NCI-H187 (cell line): ENCODE measurements at regions not wholly inside any gene's neighbourhood (a gene's known extent, or its start where the extent isn't known, plus 50 kb on each side); places are given as distances from the start of the nearest gene placed in this dataset.
"Not testable (repeated sequence)": the region's sequence is repeated elsewhere in the genome, so short reads cannot be mapped to it uniquely, and the experiment has no call there.

Source experiments
- DNase-seq, 2 experiments: peaks; one replicate each; lab custom pipeline; 2025; lab: John Stamatoyannopoulos, UW

DNA sequence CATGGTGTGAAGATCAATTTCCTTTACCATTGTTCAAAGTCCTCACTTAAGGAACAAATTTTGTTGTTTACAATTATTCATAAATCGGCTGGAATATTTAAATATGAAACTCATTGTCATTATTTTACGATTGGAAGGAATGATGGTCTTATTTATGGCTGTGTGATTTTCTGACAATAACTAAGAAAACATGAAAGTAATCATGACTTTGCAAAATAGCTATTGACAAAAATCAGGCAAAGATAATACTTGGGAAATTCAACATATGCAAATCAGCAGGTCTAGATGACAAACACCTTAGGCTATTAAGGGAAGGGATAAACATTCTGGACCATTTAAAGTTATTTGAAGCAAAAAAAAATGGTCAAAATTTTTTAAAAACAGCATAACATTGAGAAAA, 654.8 kb upstream of the CNTN5 start:
- DNase-seq, result no peak

DNA sequence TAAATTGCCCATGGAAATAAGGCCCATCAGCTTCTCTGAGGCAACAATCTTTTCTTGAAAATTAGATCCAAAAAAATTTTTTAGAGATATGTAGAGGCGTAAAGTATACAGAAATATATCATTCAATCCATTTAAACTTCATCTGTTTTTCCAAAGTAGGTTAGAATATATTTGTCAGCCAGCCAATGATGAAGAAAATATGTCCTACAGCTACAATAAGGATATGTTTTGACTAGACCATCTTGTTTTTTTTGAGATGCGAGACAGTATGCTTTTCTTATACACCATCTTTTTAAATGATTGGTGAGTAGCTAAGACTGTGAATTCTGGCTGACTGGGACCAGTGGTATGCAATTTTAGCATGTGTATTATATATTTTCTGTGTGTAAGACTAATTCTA, 630.4 kb upstream of the CNTN5 start:
- no peak for DNase-seq

DNA sequence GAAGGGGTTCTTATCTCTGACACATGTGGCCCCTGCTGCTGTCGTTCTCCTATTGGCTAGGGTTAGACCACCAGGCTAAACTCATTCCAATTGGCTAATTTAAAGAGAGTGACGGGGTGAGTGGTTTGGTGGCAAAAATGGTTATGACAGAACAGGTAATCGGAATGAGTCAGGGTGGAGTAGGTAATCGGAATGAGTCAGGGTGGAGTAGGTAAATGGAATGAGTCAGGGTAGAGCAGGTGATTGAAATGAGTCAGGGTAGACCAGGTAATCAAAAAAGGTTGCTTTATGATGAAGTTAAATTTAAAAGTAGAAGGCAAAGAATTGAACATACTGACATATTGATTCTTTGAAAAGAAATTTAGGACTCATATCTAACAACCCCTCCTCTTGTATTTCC, 626.2 kb upstream of the CNTN5 start:
- DNase-seq, result not testable (repeated sequence)

DNA sequence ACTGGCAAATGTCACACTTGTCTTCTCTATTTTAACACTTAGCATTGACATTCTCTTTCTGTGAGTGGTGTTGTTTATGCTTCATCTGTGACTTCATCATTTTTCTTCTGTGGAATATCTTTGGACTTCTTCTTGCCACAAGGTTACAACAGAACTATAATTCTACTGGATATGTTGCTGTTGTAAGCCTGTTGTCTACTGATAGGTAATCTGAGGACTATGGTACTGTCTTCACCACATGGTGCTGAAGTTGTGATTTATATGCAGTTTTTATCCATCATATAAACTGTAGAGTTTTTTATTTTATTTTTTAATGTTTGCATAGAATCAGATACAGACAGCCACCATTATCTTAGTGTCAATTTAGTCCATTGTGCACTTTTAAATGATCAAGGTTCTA, 622.2 kb upstream of the CNTN5 start:
- DNase-seq, result no peak

DNA sequence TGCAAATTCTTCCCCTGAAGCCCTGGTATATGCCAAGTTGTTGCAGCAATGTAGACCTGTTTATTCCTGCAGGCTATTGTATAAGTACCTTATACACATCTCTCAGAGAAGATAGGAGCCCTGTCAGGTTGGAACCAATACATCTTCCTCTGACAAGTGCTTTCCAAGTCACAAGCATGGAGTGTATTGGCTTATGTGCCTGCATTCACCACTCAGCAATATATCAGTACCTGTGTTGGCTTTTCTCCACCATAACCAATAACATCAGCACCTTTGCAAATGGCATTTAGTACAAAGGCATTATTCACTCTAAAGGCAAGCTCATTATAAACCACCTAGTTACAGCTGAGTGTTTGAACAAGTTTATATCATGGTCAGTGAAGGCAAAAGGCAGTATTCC, 611.7 kb upstream of the CNTN5 start:
- DNase-seq, result no peak

DNA sequence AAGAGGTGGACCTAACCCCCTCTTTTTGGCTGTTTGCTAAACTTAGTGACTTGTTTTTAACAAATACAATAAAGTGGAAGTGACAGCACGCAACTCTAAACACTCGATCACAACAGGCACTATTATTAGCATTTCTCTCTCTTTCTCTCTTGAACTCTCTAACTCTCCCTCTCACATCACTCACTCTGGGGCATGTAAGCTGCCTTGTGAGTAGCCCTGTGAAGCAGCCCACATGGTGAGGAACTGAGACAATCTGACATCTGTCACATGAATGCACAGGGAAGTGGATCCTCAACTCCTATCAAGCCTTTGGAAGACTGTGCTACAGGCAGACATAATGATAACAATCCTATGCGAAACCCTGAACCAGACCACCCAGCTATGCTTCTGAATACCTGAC, 609.0 kb upstream of the CNTN5 start:
- DNase-seq, result no peak

DNA sequence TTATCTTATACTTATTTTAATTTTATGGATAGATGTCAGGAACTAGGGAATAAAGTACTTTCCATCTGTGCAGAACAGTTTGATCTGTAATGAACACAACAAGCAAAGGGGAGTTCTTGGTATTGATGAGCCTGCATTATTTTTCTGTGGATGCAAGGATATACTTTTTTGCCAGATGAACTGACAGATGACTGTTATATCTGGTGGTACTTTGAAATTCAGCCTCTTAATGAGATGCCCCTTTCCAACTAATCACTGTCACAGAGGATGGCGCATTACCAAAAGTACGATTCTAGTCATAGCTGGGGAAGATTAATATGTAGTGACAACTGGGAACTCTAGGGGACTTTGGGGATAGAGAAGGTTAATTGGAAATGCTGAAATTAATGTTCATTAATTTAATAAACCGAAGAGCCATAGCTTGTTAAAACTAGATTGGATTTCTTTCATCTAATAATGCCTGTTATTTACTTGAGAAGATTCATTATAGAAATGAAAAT, 603.4 kb upstream of the CNTN5 start:
- DNase-seq, result no peak

DNA sequence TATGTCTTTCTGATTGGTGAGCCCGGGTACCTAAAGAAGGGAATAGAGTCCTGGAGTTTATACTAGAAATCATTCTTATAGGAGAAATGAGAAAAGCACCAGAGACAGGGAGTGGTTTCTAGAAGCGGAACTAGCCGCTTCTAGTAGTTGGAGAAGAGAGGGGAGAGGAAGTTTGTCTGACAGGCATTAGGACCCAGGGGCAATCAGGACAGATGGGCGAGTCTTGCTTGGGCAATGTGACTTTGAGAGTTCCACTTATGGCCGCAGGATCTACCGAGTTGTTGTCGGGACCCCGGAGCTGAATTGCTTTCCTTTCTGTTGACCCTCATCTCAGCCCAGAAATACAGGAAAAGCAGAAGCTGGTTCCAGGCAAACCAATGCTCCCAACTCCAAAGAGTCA, 596.8 kb upstream of the CNTN5 start:
- DNase-seq, result no peak

DNA sequence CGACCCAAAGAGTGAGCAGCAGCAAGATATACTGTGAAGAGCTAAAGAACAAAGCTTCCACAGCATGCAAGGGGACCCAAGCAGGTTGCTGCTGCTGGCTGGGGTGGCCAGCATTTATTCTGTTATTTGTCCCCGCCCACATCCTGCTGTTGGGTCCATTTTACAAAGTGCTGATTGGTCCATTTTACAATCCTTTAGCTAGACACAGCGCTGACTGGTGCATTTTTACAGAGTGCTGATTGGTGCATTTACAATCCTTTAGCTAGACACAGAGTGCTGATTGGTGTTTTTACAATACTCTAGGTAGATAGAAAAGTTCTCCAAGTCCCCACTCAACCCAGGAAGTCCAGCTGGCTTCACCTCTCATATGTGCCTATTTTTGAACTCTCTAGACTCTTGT, 596.0 kb upstream of the CNTN5 start:
- DNase-seq, result not testable (repeated sequence)

DNA sequence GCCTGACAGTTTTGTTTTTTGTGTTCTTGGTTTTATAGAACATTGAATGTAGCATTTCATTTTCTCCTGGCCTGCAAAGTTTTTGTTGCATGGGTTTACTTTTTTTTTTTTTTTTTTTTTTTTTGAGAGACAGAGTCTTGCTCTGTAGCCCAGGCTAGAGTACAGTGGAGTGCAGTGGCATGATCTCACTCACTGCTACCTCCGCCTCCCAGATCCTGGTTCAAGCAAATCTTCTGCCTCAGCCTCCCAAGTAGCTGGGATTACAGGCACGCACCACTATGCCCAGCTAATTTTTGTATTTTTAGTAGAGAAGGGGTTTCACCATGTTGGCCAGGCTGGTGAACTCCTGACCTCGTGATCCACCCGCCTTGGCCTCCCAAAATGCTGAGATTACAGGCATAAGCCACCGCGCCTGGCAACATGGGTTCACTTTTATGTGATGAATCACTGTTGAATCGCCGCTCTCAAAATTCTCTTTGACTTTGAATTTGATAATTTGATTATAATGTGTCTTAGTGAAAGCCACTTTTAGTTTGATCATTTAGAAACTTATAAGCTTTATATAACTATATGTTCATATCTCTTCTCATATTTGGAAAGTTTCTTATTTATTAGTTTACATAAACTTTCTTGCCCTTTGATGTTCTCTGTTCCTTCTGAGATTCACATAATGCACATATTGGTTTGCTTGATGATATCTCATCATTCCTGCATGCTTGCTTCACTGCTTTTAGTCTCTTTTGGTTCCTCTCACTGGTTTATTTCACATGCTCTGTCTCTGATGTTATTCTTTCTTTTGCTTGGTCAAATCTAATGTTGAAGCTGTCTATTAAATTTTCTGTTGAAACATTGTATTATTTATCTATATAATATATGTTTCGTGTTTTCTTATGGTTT, 589.0 kb upstream of the CNTN5 start:
- no peak for DNase-seq

DNA sequence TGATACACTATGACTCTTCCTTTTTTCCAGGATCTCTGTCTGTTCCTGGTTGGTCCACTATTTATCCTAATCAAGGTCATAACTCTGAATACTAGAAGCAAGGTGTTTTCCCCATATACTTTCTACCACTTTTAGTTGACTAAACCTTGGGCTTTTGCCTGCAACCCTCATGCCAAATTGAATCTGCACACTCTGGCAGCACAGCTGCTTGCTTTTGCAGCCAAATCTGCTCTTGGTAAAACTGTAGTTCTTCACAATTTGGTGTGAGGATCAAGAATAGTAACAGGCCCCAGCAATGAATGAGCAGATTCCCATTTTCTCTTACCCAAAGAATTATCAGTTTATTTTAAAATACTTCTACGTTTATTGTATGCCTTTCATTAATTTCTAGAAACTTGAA, 586.5 kb upstream of the CNTN5 start:
- no peak for DNase-seq

DNA sequence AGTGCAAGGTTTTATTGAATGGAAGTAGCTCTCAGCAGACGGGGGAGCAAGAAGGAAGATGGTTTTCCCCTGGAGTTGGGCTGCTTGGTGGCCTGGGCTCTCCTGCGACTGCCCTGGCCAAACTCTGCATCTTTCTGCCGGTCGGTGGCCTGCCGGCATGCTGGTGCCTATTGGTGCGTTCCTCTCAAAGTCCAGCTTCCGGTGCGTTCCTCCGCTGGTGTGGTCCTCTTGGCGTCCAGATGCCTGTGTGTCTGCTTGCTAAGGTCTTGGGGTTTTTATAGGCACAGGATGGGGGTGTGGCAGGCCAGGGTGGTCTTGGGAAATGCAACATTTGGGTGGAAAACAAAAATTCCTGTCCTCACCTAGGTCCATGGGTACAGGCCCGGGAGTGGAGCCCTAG, 567.4 kb upstream of the CNTN5 start:
- DNase-seq, result no peak

DNA sequence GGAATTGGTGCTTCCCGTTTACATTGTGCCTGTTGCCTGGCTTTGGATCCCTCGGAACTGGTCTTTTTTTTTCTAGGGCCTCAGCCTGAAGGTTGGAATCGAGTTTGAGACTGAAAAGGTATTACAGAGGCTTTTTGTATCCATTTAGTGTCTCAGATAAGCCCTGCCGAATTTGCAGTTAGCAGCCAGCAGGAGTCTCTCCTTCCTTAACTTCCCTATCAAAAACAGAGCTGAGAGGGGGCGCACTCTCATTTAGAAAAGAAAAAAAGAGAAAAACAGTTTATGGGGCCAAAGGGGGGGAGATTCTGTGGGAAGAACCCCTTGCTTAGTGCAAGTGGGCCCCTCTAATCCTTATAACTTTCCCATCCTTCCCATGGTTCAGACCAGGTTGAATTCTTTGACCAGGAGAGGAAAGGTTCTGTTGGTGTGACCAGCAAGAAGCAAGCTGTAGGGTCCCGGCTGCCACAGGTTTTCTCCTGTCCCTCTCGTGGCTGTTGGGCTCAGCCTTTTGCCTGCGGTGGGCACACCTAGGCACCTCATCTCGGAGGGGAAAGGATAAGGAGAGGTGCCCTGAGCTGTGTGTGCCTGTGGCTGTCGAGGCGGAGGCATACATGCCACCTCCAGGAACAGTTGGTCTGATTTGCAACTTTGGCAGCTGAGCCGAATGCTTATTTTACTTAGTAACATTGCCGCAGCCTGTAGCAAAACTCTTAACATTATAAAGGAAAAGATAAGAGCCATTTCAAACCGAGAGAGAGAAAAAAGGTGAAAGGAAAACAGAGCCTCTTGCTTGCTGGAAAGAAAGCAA, 565.0 kb upstream of the CNTN5 start:
- no peak for DNase-seq

DNA sequence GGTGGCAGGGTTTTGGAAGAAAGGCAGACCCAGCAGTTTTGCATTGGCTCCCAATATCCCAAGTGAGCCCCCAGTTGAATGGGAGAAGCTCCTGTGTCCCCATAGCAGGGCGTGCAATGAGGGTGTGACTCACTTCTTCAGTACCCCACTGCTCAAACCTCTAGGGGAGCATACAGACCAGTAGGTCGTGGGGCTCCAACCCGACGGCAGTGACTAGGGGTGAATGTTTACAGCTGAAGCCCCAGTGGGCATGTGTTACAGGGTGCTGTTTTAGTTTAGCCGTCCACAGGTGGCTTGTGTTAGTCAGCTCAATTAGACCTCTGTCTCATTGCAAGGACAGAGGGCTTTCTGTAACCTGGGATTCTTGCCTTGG, 564.5 kb upstream of the CNTN5 start:
- no peak for DNase-seq

DNA sequence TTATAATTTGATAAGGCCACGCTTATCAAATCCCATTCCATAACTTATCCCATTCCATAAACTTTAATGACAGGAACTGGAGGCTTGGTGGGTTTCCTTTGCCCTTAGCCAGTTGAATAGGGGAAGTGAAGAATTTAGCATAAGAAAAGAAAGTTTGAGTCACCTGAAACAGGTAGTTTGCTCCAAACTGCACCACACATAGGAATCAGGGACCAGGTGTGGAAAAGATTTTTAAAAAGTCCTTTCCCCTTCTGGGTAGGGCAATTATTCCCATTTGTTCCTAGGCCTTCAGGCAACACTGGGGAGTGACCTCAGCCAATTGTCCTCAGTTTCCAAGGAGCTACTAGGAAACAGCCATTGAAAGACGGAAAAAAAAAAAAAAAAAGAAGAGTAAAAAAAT, 525.7 kb upstream of the CNTN5 start:
- no peak for DNase-seq

DNA sequence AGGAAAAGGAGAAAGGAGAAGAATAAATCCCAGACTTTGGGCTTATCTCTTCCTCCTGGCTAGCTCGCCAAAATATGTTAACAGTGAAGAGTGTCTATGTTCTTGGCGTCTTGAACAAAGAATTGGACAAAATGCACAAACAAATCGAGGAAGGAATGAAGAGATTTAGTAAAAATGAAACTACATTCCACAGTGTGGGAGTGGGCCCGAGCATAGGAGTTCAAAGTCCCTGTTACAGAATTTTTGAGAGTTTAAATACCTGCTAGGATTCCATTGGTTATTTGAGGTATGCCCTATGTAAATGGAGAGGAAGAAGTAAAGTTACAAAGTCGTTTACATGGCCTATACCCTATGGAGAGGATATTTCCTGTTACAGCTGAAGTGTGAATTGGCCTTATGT, 525.1 kb upstream of the CNTN5 start:
- no peak for DNase-seq

DNA sequence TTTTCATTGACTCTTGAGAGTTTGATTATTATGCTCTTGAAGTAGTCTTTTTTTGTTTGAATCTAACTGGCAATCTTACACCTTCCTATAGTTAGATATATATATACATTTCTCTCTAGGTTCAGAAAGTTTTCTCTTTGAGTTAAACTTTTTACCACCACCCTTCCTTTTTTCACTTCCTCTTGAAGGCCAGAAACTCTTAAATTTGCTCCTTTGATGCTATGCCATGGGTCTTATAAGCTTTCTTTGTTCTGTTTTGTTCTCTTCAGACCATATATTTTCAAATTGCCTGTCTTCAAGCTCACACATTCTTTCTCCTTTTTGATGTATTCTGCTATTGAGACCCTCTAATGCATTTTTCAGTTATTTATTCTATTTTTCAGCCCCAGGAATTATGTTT, 513.5 kb upstream of the CNTN5 start:
- DNase-seq, result no peak

DNA sequence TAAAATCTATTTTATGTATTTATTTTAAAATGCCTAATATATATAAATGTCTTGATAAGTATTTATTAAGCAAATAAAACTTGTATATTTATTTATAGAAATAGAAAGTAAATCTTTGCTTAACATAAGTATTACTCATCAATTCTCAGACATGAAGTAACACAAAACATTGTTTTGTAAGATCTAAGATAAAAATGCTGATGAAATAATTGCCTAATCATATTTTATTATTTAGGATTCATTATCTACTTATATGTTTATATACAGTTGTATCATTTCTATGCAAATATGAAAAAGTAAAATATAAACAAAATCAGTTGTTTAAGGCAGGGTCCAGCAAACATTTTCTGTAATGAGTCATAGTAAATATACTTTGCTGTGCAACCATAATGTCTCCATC, 507.8 kb upstream of the CNTN5 start:
- DNase-seq, result no peak

DNA sequence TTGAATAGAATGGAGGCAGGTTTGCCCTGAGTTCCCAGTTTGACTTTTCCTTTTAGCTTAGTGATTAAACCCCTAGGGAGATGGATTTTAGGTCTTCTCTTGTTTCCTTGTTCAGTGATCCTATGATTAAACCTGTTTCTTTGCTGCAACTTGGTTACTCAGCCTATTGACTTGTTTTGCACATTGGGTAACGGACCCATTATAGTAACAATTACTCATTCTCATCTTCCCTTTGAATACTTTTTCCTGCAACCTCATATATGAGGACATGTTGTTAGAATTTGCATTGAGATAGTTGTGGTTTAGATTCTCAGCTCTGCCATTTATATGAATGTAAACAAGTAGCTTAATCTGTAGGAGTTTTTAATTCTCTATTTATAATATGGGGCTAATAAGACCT, 489.2 kb upstream of the CNTN5 start:
- no peak for DNase-seq

DNA sequence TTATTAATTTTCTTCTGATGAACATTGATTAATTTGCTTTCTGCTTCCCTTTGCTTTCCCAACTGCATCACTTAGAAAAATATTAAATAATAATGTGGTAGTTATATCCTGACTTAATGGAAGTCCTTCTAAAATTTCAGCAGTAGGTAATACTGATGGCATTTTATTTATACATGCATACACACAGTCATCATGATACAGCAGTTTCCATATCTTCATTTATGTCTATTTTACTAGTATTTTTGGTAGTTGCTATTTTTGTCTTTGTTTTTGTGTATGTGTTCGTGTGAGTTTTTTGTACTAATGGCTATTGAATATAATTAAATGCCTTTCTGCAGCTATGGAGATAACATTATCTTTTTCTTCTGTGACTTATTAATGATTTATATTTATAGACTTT, 484.7 kb upstream of the CNTN5 start:
- DNase-seq, result no peak

DNA sequence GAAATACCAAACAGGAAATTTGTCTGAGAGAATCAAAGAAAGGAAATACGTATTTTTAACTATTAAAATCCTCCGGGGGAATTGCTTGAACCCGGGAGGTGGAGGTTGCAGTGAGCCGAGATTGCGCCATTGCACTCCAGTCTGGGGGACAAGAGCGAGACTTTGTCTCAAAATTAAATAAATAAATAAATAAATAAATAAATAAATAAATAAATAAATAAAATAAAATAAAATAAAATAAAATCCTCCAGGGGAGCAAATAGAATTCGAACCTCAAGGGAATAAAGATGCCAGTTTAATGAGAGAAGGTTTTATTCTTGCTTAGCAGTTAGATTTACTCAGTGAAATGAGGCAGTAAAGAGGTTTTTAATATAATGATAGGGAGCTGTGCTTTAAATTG, 482.4 kb upstream of the CNTN5 start:
- DNase-seq, result not testable (repeated sequence)

DNA sequence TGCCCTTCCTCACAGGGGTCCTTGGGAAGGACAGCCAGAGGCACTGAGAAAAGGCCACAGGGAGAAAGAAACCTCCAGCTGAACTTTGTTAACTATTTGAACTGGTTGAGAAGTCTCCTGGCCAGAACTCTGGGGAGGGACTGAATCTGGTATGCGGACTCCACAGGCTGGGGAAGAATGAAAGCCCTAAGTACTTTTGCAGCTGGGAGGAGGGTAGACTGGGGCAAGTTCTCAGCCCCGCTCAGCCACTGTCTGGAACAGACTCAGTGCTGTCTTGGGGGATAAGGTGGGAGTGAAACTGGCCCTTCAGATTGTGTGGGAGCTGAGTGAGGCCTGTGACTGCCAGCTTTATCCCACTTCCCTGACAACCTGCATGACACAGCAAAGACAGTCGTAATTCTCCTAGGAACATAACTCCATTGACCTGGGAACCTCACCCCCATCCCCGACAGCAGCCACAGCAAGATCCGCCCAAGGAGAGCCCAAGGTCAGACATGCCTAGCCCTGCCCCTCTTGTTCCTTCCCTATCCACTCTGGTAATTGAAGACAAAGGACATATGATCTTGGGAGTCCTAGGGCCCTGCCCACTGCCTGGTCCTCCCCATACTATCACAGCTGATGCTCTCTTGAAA, 475.1 kb upstream of the CNTN5 start:
- no peak for DNase-seq

DNA sequence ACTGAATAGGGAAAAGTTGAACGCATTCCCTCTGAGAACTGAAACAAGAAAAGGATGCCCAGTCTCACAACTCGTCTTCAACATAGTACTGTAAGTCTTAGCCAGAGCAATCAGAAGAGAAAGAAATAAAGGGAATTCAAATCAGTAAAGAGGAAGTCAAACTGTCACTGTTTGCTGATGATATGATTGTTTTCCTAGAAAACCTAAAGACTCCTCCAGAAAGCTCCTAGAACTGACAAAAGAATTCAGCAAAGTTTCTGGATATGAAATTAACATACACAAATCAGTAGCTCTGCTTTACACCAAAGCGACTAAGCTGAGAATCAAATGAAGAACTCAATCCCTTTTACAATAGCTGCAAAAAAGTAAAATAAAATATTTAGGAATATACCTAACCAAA, 471.2 kb upstream of the CNTN5 start:
- no peak for DNase-seq
